CD14-positive monocyte (primary cell): ENCODE measurements at regions not wholly inside any gene's neighbourhood (a gene's known extent, or its start where the extent isn't known, plus 50 kb on each side); places are given as distances from the start of the nearest gene placed in this dataset.

ENCODE experiments used
- DNase-seq, 3 donors: peaks; one replicate each; pipeline ENCODE4 v3.0.0-alpha.2; 2011 to 2022
- H2AFZ ChIP-seq: 2 replicates; pipeline ENCODE4 v1.6.0; 2012; ENCODE audit warnings: mild to moderate bottlenecking, low read depth, low read length, inconsistent platforms; ENCODE audit not compliant: insufficient read depth, poor library complexity, severe bottlenecking
- H3K27ac ChIP-seq, 2 donors: 1 replicate in 1 of 2; 2 replicates in 1 of 2; pipeline ENCODE4 v1.5.1; 2012 to 2013; ENCODE audit warnings: low read length in 2 of 2, control low read depth in 1 of 2, inconsistent platforms in 1 of 2, low read depth in 1 of 2, mild to moderate bottlenecking in 1 of 2
- H3K27me3 ChIP-seq, 2 donors: one replicate each; pipeline versions ENCODE4 v1.6.0 to v1.6.1; 2011 to 2013; ENCODE audit warnings: low read length in 2 of 2; ENCODE audit not compliant: control insufficient read depth in 2 of 2, insufficient read depth in 2 of 2
- H3K36me3 ChIP-seq, 2 donors: replicated peaks in 1 of 2; 1 replicate in 1 of 2; 2 replicates in 1 of 2; pipeline versions ENCODE4 v1.5.1 to v1.6.1; 2012 to 2013; ENCODE audit warnings: low read length in 2 of 2, control low read depth in 1 of 2, inconsistent platforms in 1 of 2, mild to moderate bottlenecking in 1 of 2; ENCODE audit not compliant: insufficient read depth in 2 of 2, control insufficient read depth in 1 of 2
- H3K4me1 ChIP-seq, 2 donors: 1 replicate in 1 of 2; 2 replicates in 1 of 2; pipeline versions ENCODE4 v1.5.1 to v1.6.1; 2012 to 2013; ENCODE audit warnings: low read length in 2 of 2, control low read depth in 1 of 2, inconsistent platforms in 1 of 2, mild to moderate bottlenecking in 1 of 2, moderate library complexity in 1 of 2; ENCODE audit not compliant: insufficient read depth in 2 of 2, control insufficient read depth in 1 of 2
- H3K4me2 ChIP-seq: replicated peaks from 2 replicates; pipeline ENCODE3; 2012; ENCODE audit warnings: low read length, moderate library complexity, mild to moderate bottlenecking; ENCODE audit not compliant: poor library complexity, severe bottlenecking; ENCODE audit errors: extremely low read depth
- H3K4me3 ChIP-seq, 3 experiments: fragments of 200-600 bp in 1 of 3; sonication (generic) in 1 of 3; replicated peaks in 1 of 3; 1 replicate in 2 of 3; 2 replicates in 1 of 3; pipeline ENCODE4 v1.5.1; 2011 to 2013; ENCODE audit warnings: low read length in 3 of 3, mild to moderate bottlenecking in 3 of 3, control low read depth in 2 of 3, low read depth in 2 of 3, inconsistent platforms in 1 of 3, moderate library complexity in 1 of 3
- H3K79me2 ChIP-seq: 2 replicates; pipeline ENCODE4 v1.6.0; 2012; ENCODE audit warnings: mild to moderate bottlenecking, control low read depth, inconsistent platforms, low read length, moderate library complexity; ENCODE audit not compliant: insufficient read depth
- H3K9ac ChIP-seq: 2 replicates; pipeline ENCODE4 v1.6.0; 2017; ENCODE audit warnings: low read length, mild to moderate bottlenecking; ENCODE audit not compliant: insufficient read depth, poor library complexity, severe bottlenecking
- H3K9me3 ChIP-seq, 2 donors: replicated peaks in 1 of 2; 1 replicate in 1 of 2; 2 replicates in 1 of 2; pipeline versions ENCODE4 v1.5.1 to v1.6.1; 2012 to 2013; ENCODE audit warnings: low read length in 2 of 2, control low read depth in 1 of 2; ENCODE audit not compliant: control insufficient read depth in 1 of 2, insufficient read depth in 1 of 2
- H4K20me1 ChIP-seq: 2 replicates; pipeline ENCODE4 v1.6.0; 2012; ENCODE audit warnings: mild to moderate bottlenecking, low read length, control low read depth, moderate library complexity; ENCODE audit not compliant: insufficient read depth
- H3K27ac Mint-ChIP-seq, 7 donors: one replicate each; pipeline ENCODE4 v1.8.0; 2020; ENCODE audit warnings: mild to moderate bottlenecking in 7 of 7, mixed read lengths in 7 of 7, moderate library complexity in 6 of 7, inconsistent platforms in 2 of 7
- H3K27me3 Mint-ChIP-seq, 3 donors: one replicate each; pipeline ENCODE4 v1.8.0; 2021 to 2022; ENCODE audit warnings: low read depth in 3 of 3, mild to moderate bottlenecking in 3 of 3, mixed read lengths in 3 of 3, moderate library complexity in 3 of 3, inconsistent platforms in 1 of 3
- H3K36me3 Mint-ChIP-seq, 2 donors: one replicate each; pipeline ENCODE4 v1.8.0; 2020; ENCODE audit warnings: mixed read lengths in 2 of 2, inconsistent platforms in 1 of 2, mild to moderate bottlenecking in 1 of 2
- H3K4me1 Mint-ChIP-seq: one replicate; pipeline ENCODE4 v1.8.0; 2020; ENCODE audit warnings: mild to moderate bottlenecking, mixed read lengths
- H3K4me3 Mint-ChIP-seq, 2 donors: one replicate each; pipeline ENCODE4 v1.8.0; 2020; ENCODE audit warnings: mild to moderate bottlenecking in 2 of 2, mixed read lengths in 2 of 2, moderate library complexity in 1 of 2
- H3K9me3 Mint-ChIP-seq, 7 donors: one replicate each; pipeline ENCODE4 v1.8.0; 2020 to 2022; ENCODE audit warnings: mixed read lengths in 7 of 7, mild to moderate bottlenecking in 6 of 7, moderate library complexity in 6 of 7, inconsistent platforms in 2 of 7
- CTCF ChIP-seq: fragments of 200-600 bp; IDR thresholded peaks from one replicate; pipeline ENCODE4 v1.8.0; 2022; ENCODE audit warnings: antibody characterized with exemption, mild to moderate bottlenecking
- WGBS: methylation state at CpG from one replicate; pipeline ENCODE4 v1.1.5; 2013; ENCODE audit warnings: missing lambda C conversion rate; ENCODE audit not compliant: insufficient coverage; 5-methylcytosine and 5-hydroxymethylcytosine counted together
- intact Hi-C, 2 donors: fragments of 100-400 bp; cut with micrococcal nuclease; formaldehyde crosslinking; loops; one replicate each; pipeline versions ENCODE4 v1.15.0 to v1.15.1; 2023

DNA sequence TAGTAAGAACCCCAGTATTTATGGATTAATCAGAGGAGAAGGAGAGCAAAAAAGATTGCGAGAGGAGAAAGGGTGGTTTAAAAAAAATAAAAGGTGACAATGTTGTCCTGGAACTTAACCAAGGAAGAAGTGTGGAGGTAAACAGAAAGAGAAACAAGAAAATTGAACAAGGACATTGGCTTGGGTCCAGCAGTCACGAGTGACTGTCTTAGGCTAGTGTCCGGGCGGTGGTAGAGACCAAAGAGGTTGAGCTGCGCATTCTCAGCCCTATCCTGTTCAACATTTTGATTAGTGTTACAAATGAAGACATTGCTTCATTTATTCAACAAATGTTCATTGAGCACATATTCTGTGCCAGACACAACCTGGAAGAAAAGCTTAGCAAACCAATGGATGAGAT, 329.9 kb downstream of the FGFR2 start:
- Mint-ChIP-seq H3K9me3 (peaks cover 0 to 4% (median 0%) of the 10 kb centered on the region in 7 donors), H3K4me3 (no peak overlapping the region), H3K27me3 (peaks cover 0 to 2% (median 0%) of the 10 kb centered on the region in 3 donors), H3K27ac (no peak overlapping the region), H3K36me3 (no peaks in the 10 kb centered on the region), H3K4me1 (no peaks in the 10 kb centered on the region)
- Histone ChIP-seq H3K4me2 (no peak overlapping the region), H3K4me1 (no peaks in the 10 kb centered on the region), H4K20me1 (no peaks in the 10 kb centered on the region), H3K9me3 (no peaks in the 10 kb centered on the region), H3K79me2 (no peaks in the 10 kb centered on the region), H3K4me3 (no peak overlapping the region), H3K27ac (no peak overlapping the region), H2AFZ (no peak overlapping the region), H3K36me3 (no peaks in the 10 kb centered on the region), H3K27me3 (no peaks in the 10 kb centered on the region), H3K9ac (no peak overlapping the region)
- intact Hi-C loops = no loop called here
- no peak for TF ChIP-seq CTCF
- no peak for DNase-seq
- 75% methylated on average over 2 of the region's 5 CpGs for WGBS

DNA sequence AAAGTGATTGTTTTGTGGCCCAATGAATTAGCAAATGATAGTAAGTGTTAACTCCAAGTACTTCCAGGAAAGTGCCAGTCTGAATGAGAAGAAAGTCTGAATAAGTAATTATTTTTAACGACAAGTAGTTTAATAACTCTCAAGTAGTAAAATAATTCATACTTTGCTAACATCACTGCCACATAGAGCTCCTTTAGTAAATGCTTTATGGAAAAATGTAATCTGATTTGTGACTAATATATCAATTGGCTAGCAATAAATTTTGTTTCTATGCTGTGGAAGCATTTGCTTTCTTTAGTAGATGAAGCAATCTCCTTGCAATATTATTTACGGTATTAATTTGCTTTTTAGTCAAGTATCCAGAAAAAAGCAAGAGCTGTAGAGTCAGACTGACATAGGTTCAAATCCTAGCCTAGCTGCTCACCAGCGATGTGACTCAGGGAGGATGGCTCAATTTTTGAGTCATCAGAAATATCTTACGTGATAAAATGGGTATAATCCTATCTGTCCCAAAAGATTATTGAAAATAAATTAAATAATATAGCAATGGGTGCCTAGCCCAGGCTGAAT, 329.3 kb downstream of the FGFR2 start:
- H3K4me3 Mint-ChIP-seq = no peak overlapping the region
- H3K27me3 Mint-ChIP-seq = peaks cover 0 to 2% (median 0%) of the 10 kb centered on the region in 3 donors
- H3K9me3 Mint-ChIP-seq = peaks cover 0 to 4% (median 0%) of the 10 kb centered on the region in 7 donors
- Histone ChIP-seq H3K4me3 (no peak overlapping the region), H3K79me2 (no peaks in the 10 kb centered on the region), H3K9me3 (no peaks in the 10 kb centered on the region), H2AFZ (no peak overlapping the region), H3K27me3 (no peaks in the 10 kb centered on the region), H4K20me1 (no peaks in the 10 kb centered on the region), H3K4me1 (no peaks in the 10 kb centered on the region), H3K27ac (no peak overlapping the region), H3K36me3 (no peaks in the 10 kb centered on the region), H3K4me2 (no peak overlapping the region), H3K9ac (no peak overlapping the region)
- TF ChIP-seq CTCF = no peak
- intact Hi-C loops = no loop called here
- H3K27ac Mint-ChIP-seq = no peak overlapping the region
- 100% methylated on average over 1 of the region's 4 CpGs for WGBS
- no peaks in the 10 kb centered on the region for H3K4me1 Mint-ChIP-seq
- no peak for DNase-seq
- H3K36me3 Mint-ChIP-seq = no peaks in the 10 kb centered on the region
